Suprapubic skin (tissue), 4 donors: ENCODE measurements at regions not wholly inside any gene's neighbourhood (a gene's known extent, or its start where the extent isn't known, plus 50 kb on each side); places are given as distances from the start of the nearest gene placed in this dataset.

Experiments
- EP300 ChIP-seq: sonication (generic); formaldehyde crosslinking; IDR thresholded peaks from one replicate; pipeline ENCODE4 v1.6.1; 2017; ENCODE audit warnings: antibody characterized with exemption
- POLR2AphosphoS5 ChIP-seq, 3 donors: sonication (generic); formaldehyde crosslinking; IDR thresholded peaks; one replicate each; pipeline ENCODE4 v1.6.1; 2017; ENCODE audit warnings: antibody characterized with exemption in 3 of 3
- TF ChIP-seq, protein P1 (sequence below), 2 donors: fragments of 200-600 bp in 1 of 2; fragments of 450-650 bp in 1 of 2; sonication (generic) in 1 of 2; IDR thresholded peaks; one replicate each; pipeline ENCODE4 v1.5.1; 2016 to 2019; ENCODE audit warnings: antibody characterized with exemption in 2 of 2, mild to moderate bottlenecking in 1 of 2, moderate library complexity in 1 of 2

GRCh38 chr18:73923866-73924265, 223.8 kb downstream of the FBXO15 start:
- TF ChIP-seq, protein P1, sequence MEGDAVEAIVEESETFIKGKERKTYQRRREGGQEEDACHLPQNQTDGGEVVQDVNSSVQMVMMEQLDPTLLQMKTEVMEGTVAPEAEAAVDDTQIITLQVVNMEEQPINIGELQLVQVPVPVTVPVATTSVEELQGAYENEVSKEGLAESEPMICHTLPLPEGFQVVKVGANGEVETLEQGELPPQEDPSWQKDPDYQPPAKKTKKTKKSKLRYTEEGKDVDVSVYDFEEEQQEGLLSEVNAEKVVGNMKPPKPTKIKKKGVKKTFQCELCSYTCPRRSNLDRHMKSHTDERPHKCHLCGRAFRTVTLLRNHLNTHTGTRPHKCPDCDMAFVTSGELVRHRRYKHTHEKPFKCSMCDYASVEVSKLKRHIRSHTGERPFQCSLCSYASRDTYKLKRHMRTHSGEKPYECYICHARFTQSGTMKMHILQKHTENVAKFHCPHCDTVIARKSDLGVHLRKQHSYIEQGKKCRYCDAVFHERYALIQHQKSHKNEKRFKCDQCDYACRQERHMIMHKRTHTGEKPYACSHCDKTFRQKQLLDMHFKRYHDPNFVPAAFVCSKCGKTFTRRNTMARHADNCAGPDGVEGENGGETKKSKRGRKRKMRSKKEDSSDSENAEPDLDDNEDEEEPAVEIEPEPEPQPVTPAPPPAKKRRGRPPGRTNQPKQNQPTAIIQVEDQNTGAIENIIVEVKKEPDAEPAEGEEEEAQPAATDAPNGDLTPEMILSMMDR (IDR thresholded peaks at IDR 0.05): no peak
- TF ChIP-seq EP300 (no peak), POLR2AphosphoS5 (IDR thresholded peaks at IDR 0.05) (no peak)
